Gastrocnemius medialis (tissue), 4 donors: ENCODE measurements at regions not wholly inside any gene's neighbourhood (a gene's known extent, or its start where the extent isn't known, plus 50 kb on each side); places are given as distances from the start of the nearest gene placed in this dataset.

ENCODE experiments used
- ATAC-seq, 2 donors: fragments of 150-250 bp; one replicate each; pipeline ENCODE4 v1.9.1; 2016
- DNase-seq, 2 donors: peaks; one replicate each; pipeline ENCODE4 v3.0.0-alpha.2; 2019
- H3K27ac ChIP-seq, 4 donors: fragments of 200-600 bp; sonication (generic); 1 replicate in 1 of 4; 2 replicates in 3 of 4; pipeline ENCODE4 v1.5.1; 2016 to 2018; ENCODE audit warnings: mild to moderate bottlenecking in 2 of 4, moderate library complexity in 1 of 4
- H3K27me3 ChIP-seq, 3 donors: fragments of 200-600 bp; sonication (generic) in 2 of 3; 1 replicate in 1 of 3; 2 replicates in 2 of 3; pipeline versions ENCODE4 v1.5.1 to v1.6.0; 2016 to 2019; ENCODE audit warnings: mild to moderate bottlenecking in 1 of 3, moderate library complexity in 1 of 3
- H3K36me3 ChIP-seq, 2 donors: fragments of 200-600 bp; sonication (generic) in 1 of 2; one replicate each; pipeline ENCODE4 v1.5.1; 2017 to 2018
- H3K4me1 ChIP-seq, 2 donors: fragments of 200-600 bp; sonication (generic) in 1 of 2; one replicate each; pipeline ENCODE4 v1.5.1; 2016 to 2017; ENCODE audit warnings: mild to moderate bottlenecking in 2 of 2
- H3K4me3 ChIP-seq, 4 donors: fragments of 200-600 bp; sonication (generic) in 3 of 4; 1 replicate in 1 of 4; 2 replicates in 3 of 4; pipeline ENCODE4 v1.5.1; 2016 to 2019; ENCODE audit warnings: mild to moderate bottlenecking in 2 of 4
- H3K9me3 ChIP-seq, 3 donors: fragments of 200-600 bp; sonication (generic) in 2 of 3; 1 replicate in 1 of 3; 2 replicates in 2 of 3; pipeline ENCODE4 v1.5.1; 2016 to 2019
- CTCF ChIP-seq, 5 experiments: fragments of 450-650 bp in 3 of 5; fragments of 200-600 bp in 2 of 5; sonication (generic) in 2 of 5; IDR thresholded peaks in 4 of 5; conservative IDR thresholded peaks in 1 of 5; 1 replicate in 4 of 5; 2 replicates in 1 of 5; pipeline ENCODE4 v1.5.1; 2016 to 2019; ENCODE audit warnings: antibody characterized with exemption in 5 of 5, mild to moderate bottlenecking in 3 of 5, moderate library complexity in 3 of 5
- POLR2A ChIP-seq, 2 donors: fragments of 450-650 bp; IDR thresholded peaks; one replicate each; pipeline ENCODE4 v1.6.1; 2017; ENCODE audit warnings: antibody characterized with exemption in 2 of 2, mild to moderate bottlenecking in 2 of 2, moderate library complexity in 2 of 2
- in situ Hi-C, 4 donors: fragments of 200-750 bp; cut with MboI; loops; one replicate each; pipeline versions ENCODE4 v1.15.0 to v1.8.0; 2017; ENCODE audit warnings: low sequenced_read_pairs in 4 of 4
- intact Hi-C: fragments of 100-400 bp; cut with DNase I; formaldehyde crosslinking; loops from one replicate; pipeline ENCODE4 v1.15.1; 2023; ENCODE audit warnings: low total_unique reads

GRCh38 chr18:60466677-60467076 is 94.1 kb upstream of the MC4R start:
- ATAC-seq (no peak), DNase-seq (no peak)
- in situ Hi-C loops = no loop called here

GRCh38 chr18:60469387-60470100 is 97.0 kb upstream of the MC4R start:
- Histone ChIP-seq H3K4me3 (no peak overlapping the region), H3K27ac (no peak overlapping the region)
- intact Hi-C loops = no loop called here

More at GRCh38 chr18:60466677-60467076, 94.1 kb upstream of the MC4R start:
- intact Hi-C loops = no loop called here
- no peak for TF ChIP-seq CTCF (IDR thresholded peaks at IDR 0.05 in 4 of 5, conservative IDR thresholded peaks at IDR 0.05 in 1 of 5)
- no peak for TF ChIP-seq POLR2A (IDR thresholded peaks at IDR 0.05)
- H3K27me3 ChIP-seq = no peaks in the 10 kb centered on the region
- H3K4me3 ChIP-seq = no peak overlapping the region
- H3K9me3 ChIP-seq = no peaks in the 10 kb centered on the region
- no peaks in the 10 kb centered on the region for H3K36me3 ChIP-seq
- H3K27ac ChIP-seq = no peak overlapping the region
- H3K4me1 ChIP-seq = no peaks in the 10 kb centered on the region

GRCh38 chr18:60471652-60472051 is 99.1 kb upstream of the MC4R start:
- intact Hi-C loops = no loop called here
- H3K4me3 ChIP-seq = no peak overlapping the region
- H3K27ac ChIP-seq = no peak overlapping the region
- no peak for DNase-seq
- in situ Hi-C loops = no loop called here
- H3K4me1 ChIP-seq = no peaks in the 10 kb centered on the region
- H3K9me3 ChIP-seq = no peaks in the 10 kb centered on the region
- TF ChIP-seq CTCF (IDR thresholded peaks at IDR 0.05 in 4 of 5, conservative IDR thresholded peaks at IDR 0.05 in 1 of 5) (no peak), POLR2A (IDR thresholded peaks at IDR 0.05) (no peak)
- H3K36me3 ChIP-seq = no peaks in the 10 kb centered on the region
- H3K27me3 ChIP-seq = no peaks in the 10 kb centered on the region
- ATAC-seq = no peak

More at GRCh38 chr18:60469387-60470100, 97.0 kb upstream of the MC4R start:
- no peaks in the 10 kb centered on the region for H3K9me3 ChIP-seq
- DNase-seq (no peak), ATAC-seq (no peak)
- in situ Hi-C loops = no loop called here
- no peaks in the 10 kb centered on the region for H3K27me3 ChIP-seq
- no peaks in the 10 kb centered on the region for H3K4me1 ChIP-seq
- H3K36me3 ChIP-seq = no peaks in the 10 kb centered on the region
- no peak for TF ChIP-seq POLR2A (IDR thresholded peaks at IDR 0.05)
- no peak for TF ChIP-seq CTCF (IDR thresholded peaks at IDR 0.05 in 4 of 5, conservative IDR thresholded peaks at IDR 0.05 in 1 of 5)

GRCh38 chr18:60485201-60485600 is 112.6 kb upstream of the MC4R start:
- DNase-seq = no peak
- no peaks in the 10 kb centered on the region for H3K27me3 ChIP-seq
- H3K36me3 ChIP-seq = no peaks in the 10 kb centered on the region
- in situ Hi-C loops = no loop called here
- intact Hi-C loops = no loop called here
- no peaks in the 10 kb centered on the region for H3K9me3 ChIP-seq
- no peaks in the 10 kb centered on the region for H3K4me1 ChIP-seq
- no peak overlapping the region for H3K4me3 ChIP-seq
- no peak overlapping the region for H3K27ac ChIP-seq
- TF ChIP-seq CTCF (IDR thresholded peaks at IDR 0.05 in 4 of 5, conservative IDR thresholded peaks at IDR 0.05 in 1 of 5) = no peak
- TF ChIP-seq POLR2A (IDR thresholded peaks at IDR 0.05) = no peak
- ATAC-seq = no peak

GRCh38 chr18:60493066-60493465 is 120.5 kb upstream of the MC4R start:
- ATAC-seq = no peak
- in situ Hi-C loops = no loop called here

More at GRCh38 chr18:60493066-60493465, 120.5 kb upstream of the MC4R start:
- DNase-seq = no peak
- Histone ChIP-seq H3K27ac (no peak overlapping the region), H3K4me1 (no peaks in the 10 kb centered on the region), H3K27me3 (no peaks in the 10 kb centered on the region), H3K9me3 (no peaks in the 10 kb centered on the region), H3K4me3 (no peak overlapping the region), H3K36me3 (no peaks in the 10 kb centered on the region)
- TF ChIP-seq CTCF (IDR thresholded peaks at IDR 0.05 in 4 of 5, conservative IDR thresholded peaks at IDR 0.05 in 1 of 5) (no peak), POLR2A (IDR thresholded peaks at IDR 0.05) (no peak)
- intact Hi-C loops = no loop called here
